Urinary bladder (tissue), 3 donors: ENCODE measurements at regions not wholly inside any gene's neighbourhood (a gene's known extent, or its start where the extent isn't known, plus 50 kb on each side); places are given as distances from the start of the nearest gene placed in this dataset.

ENCODE experiments used
- DNase-seq: peaks from one replicate; pipeline ENCODE4 v3.0.0-alpha.2; 2015; ENCODE audit errors: extremely low spot score
- H3K27ac ChIP-seq: one replicate; pipeline ENCODE4 v1.5.1; 2013; ENCODE audit warnings: low read depth, mild to moderate bottlenecking, moderate library complexity
- H3K36me3 ChIP-seq: one replicate; pipeline ENCODE4 v1.6.1; 2013; ENCODE audit warnings: mild to moderate bottlenecking, moderate library complexity; ENCODE audit not compliant: insufficient read depth
- H3K4me1 ChIP-seq: one replicate; pipeline ENCODE4 v1.6.1; 2013; ENCODE audit warnings: mild to moderate bottlenecking, moderate library complexity; ENCODE audit not compliant: insufficient read depth
- H3K4me3 ChIP-seq: one replicate; pipeline ENCODE4 v1.5.1; 2013; ENCODE audit warnings: low read depth, low read length
- WGBS: extraction: QIAGEN DNeasy Blood & Tissue Kit; methylation state at CpG from one replicate; pipeline ENCODE4 v1.1.7; 2013; 5-methylcytosine and 5-hydroxymethylcytosine counted together
- donor health status: healthy with polysubstance abuse.
- donor health status: healthy.

DNA sequence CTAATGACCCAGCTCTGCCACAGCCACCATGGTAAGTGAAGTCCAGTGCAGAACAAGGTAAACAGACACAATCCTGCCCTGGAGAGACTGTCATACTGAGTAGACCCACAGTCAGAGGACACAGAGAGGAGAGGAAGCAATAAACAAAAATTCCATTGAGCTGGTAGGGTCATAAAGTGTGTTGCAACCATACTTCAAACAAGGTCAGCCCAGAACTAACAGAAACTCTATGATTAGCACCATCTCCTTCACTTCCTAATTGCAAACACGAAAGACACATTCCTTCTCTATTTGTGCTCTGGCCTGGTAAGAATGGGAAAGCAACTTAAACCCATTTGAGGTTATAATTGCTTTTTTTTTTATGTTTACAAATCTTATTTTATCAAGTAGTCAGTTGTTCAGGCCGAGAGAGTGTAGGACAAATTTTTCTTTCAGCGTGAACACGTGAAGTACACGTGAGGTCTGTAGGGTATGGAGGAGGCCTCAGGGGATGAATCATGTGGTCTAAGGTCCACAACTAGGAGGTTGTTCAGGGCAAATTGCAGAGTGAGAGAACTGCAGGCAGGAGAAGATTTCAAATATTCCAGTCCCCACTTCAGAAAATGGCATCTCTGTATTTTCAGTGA is 71.4 kb upstream of the GLS start:
- no peak overlapping the region for H3K27ac ChIP-seq
- no peaks in the 10 kb centered on the region for H3K36me3 ChIP-seq
- H3K4me1 ChIP-seq: no peaks in the 10 kb centered on the region
- 87% methylated on average over 5 of the region's 5 CpGs for WGBS
- DNase-seq: no peak
- H3K4me3 ChIP-seq: no peak overlapping the region

DNA sequence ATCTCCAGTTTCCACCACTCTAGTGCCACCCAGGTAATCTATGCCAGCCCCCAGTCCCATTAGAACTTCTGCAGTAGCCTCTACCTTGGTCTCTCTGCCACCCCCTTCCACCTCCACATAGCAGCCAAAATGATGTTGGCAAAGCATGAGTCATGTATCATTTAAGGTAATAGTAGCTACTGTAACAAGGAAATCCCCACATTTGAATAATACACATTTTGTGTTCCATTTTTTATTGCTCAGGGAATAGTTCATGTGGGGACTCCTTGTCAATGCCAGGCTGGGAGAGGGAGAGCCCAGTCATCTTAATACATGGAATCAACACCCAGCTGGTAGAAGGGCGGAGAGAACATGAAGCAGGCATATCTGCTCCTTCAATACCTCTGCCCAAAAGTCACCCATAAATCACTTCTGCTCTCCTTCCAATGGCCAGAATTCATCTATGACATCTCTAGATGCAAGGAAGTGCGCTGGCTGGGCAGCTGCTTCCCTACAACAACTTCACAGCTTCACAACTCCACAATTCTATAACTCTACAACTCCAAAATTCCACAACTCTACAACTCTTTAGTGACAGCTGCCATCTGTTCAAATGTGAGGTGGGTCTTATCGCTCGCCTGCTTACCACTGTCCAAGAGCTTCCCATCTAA is 70.6 kb upstream of the GLS start:
- no peaks in the 10 kb centered on the region for H3K36me3 ChIP-seq
- DNase-seq: no peak
- H3K4me1 ChIP-seq: no peaks in the 10 kb centered on the region
- no peak overlapping the region for H3K4me3 ChIP-seq
- no peak overlapping the region for H3K27ac ChIP-seq
- WGBS: 85% methylated on average over 4 of the region's 4 CpGs

DNA sequence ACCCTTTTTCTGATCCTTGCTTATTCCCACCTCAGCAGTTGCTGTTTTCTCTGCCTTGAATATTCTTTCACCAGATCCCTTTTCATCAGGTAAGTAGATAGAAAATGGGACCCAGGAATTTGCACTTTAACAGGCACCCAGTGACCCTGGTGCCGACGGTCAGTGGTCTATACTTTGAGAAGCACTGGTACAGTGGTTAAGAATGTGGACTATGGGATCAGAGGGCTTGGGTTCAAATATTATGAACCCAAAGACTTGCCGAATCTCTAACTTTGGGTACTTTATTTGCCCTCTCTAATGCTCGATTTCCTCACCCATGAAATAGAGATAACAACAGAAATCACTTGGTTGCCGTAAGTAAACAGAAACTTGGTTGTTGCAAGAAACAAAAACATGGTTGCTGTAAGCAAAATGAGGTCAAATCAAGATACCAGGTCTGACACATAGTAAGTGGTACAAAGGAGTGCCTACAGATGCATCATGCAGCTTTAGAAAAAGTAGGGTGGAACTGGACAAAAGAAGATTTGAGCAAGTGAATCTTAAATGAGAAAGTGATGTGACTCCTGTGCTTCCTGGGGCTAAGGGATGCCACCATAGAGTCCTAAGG is 69.5 kb upstream of the GLS start:
- Histone ChIP-seq H3K27ac (no peak overlapping the region), H3K4me1 (no peaks in the 10 kb centered on the region), H3K4me3 (no peak overlapping the region), H3K36me3 (no peaks in the 10 kb centered on the region)
- no peak for DNase-seq
- 84% methylated on average over 5 of the region's 5 CpGs for WGBS

DNA sequence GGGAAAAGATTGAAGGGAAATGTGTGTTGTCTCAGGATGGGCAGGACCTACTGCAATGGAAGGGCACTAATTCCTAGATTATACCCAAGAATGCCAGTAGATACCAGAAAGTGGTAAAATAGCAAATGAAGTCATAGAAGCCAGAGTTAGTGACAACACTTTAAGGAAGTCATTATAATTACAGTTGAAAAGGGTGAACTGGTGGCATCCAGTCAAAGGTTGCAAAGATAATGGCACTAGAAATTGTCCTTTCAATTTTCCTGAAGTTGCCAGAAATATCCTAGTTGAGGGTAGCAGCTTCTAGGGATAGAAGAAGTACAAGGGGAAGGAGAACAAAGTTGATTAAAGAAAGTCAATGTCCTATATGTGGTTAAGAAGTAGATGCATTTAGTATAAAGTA is 68.8 kb upstream of the GLS start:
- H3K36me3 ChIP-seq: no peaks in the 10 kb centered on the region
- H3K27ac ChIP-seq: no peak overlapping the region
- H3K4me1 ChIP-seq: no peaks in the 10 kb centered on the region
- no peak overlapping the region for H3K4me3 ChIP-seq
- DNase-seq: no peak

DNA sequence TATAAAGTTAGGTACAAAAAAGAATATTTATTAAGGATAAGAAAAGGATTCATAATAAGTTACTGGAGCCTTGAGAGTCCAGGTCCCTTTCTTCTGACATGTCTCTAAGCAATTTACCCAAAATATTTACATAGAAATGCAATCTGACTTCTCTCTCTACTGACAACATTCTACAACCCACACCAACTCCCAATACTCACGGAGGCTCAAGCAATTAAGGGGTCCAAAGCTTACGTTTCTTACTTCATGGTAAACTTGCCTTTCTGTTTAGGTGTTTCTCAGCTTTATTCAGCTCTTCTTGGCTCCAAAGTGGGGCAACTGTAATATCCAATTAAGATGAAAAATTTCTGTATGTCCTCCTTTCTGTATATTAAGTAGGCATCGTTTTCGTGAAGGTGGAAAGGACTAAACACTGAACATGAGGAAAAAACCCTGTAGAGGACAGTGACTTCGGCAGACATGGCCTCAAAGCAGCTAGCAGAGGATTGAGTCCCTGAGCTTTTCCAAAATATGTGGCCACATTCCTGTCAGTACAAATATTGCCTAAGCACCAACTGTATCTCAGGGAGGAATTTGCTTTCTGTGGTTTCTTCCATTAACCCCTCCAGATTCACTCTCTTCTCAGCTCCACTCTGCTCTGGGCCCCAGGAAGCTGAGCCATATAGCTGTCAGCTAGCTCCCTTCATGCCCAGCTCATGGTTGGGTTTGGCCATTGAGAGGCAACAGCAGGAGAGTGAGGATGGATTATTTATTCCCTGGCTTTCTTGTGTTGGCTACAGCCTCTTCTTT is 67.9 kb upstream of the GLS start:
- no peaks in the 10 kb centered on the region for H3K36me3 ChIP-seq
- no peaks in the 10 kb centered on the region for H3K4me1 ChIP-seq
- no peak overlapping the region for H3K4me3 ChIP-seq
- no peak for DNase-seq
- H3K27ac ChIP-seq: no peak overlapping the region
- 61% methylated on average over 5 of the region's 5 CpGs for WGBS

DNA sequence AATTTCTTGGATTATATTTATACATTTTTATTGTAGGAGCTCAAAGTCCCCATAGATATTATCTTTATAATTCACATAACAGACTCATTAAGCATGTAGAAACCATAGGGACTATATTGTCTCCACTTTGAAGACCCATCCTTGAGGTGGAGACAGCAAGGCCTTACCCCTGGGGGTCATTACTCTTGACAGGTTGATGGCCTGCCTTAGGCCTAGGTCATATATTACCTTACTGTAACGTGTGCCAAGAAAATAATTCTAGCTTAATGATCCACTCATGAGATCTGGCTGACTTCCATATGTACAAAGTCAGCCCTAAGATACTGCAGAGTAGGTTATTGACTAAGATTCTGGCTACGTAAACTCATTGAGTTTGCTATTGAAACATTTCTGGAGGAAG is 65.4 kb upstream of the GLS start:
- no peaks in the 10 kb centered on the region for H3K36me3 ChIP-seq

DNA sequence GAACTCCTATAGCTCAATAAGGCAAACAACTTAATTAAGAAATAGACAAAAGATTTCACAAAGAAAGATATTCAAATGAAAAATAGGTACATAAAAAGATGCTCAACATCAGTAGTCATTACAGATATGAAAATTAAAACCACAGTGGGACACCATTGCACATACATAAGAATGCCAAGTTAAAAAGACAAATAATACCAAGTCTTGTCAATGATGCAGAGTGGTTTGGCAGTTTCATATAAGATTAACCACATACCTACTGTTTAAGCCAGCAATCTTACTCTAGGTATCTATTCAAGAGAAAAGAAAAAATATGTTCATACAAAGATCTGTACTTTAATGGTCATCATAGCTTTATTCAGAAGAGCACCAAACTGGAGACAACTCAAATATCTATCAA is 63.5 kb upstream of the GLS start:
- no peak for DNase-seq
- no peaks in the 10 kb centered on the region for H3K4me1 ChIP-seq
- H3K4me3 ChIP-seq: no peak overlapping the region
- H3K27ac ChIP-seq: no peak overlapping the region
- H3K36me3 ChIP-seq: no peaks in the 10 kb centered on the region

More for the DNA sequence above, 65.4 kb upstream of the GLS start:
- WGBS: 67% methylated on average over 2 of the region's 2 CpGs
- no peak for DNase-seq
- Histone ChIP-seq H3K4me1 (no peaks in the 10 kb centered on the region), H3K27ac (no peak overlapping the region), H3K4me3 (no peak overlapping the region)

DNA sequence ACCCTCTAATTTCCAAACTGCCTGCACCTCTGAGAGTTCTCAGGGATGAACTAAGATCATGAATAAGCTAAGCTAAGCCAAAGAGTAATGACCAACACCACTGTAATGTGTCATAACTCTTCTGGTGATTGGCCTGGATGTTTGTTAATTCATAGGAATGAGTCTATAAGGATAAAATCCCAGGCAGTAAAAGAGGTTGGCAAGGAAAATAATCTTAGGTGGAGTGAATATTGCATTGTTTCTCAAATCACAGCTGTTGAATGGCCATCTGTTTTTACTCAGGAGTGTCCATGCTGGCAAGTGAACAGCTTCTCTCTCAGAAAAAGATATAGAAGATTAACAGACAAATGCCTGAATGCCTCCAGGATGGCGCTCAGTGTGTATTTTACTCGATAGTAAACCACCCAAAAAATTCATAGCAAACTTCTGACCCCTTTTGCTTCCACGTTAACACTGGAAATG is 60.8 kb upstream of the GLS start:
- no peak overlapping the region for H3K27ac ChIP-seq
- 27% methylated on average over 3 of the region's 3 CpGs for WGBS
- no peak overlapping the region for H3K4me3 ChIP-seq
- DNase-seq: peak; percentile 61
- H3K4me1 ChIP-seq: no peaks in the 10 kb centered on the region
- no peaks in the 10 kb centered on the region for H3K36me3 ChIP-seq

DNA sequence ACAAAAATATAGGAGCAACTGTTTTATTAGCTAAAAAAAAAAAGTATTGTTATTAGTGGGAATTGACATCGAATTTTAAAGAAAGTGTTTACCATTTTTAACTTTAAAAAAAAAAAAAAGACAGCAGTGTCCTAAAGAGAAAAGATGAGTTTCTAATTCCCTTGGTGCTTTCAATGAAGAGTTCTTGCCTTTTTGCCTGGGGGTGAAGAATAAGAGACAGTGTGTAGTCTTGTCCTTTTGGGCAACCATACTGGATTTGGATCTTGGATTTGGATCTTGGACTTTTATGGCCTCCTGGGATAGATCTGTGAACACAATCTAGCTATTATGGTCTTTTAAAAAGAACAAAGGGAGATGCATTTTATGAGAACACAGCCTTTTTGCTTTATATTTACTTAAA is 60.2 kb upstream of the GLS start:
- Histone ChIP-seq H3K27ac (no peak overlapping the region), H3K4me1 (no peaks in the 10 kb centered on the region), H3K4me3 (no peak overlapping the region), H3K36me3 (no peaks in the 10 kb centered on the region)
- WGBS: 39% methylated on average over 1 of the region's 1 CpG
- DNase-seq: no peak

DNA sequence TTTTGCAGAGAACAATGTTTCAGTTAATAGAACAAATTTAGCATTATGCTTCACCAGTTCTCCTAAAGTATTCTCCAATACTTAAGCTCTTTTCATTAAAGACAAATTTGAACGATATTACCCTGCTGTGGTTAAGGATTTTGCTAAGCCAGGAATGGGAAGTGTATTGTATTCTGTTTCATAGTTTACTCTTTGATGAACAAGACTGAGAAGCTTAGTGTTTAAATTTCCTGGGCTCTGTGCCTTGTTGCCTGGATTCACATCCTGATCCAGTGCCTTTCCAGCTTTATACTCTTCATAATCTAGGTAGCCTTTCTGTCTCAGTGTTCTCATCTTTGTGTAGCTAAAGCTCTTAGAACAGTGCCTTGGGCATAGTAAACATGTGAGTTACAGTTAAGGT is 58.6 kb upstream of the GLS start:
- Histone ChIP-seq H3K4me1 (no peaks in the 10 kb centered on the region), H3K36me3 (no peaks in the 10 kb centered on the region), H3K27ac (no peak overlapping the region), H3K4me3 (no peak overlapping the region)
- 23% methylated on average over 1 of the region's 1 CpG for WGBS
- DNase-seq: no peak

DNA sequence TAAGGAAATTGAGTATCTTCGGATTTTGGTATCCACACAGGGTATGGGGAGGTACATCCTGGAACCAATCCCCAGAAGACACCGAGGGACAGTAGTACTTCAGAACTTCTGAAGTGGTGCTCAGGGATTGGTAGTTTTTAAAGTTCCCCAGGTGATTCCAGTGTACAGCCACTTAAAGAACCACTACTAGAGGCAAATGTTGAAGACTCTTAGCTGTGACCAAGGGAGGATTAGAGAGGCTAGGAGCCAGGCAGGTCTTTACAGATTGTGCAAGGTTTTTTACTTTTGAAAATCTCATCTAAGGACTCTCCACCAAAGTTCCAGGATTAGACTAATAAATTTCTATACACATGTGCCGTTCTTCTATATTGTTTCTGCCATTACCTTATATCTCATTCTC is 52.9 kb upstream of the GLS start:
- Histone ChIP-seq H3K4me3 (no peak overlapping the region), H3K36me3 (no peaks in the 10 kb centered on the region), H3K4me1 (no peaks in the 10 kb centered on the region), H3K27ac (no peak overlapping the region)
- 94% methylated on average over 3 of the region's 3 CpGs for WGBS
- no peak for DNase-seq

DNA sequence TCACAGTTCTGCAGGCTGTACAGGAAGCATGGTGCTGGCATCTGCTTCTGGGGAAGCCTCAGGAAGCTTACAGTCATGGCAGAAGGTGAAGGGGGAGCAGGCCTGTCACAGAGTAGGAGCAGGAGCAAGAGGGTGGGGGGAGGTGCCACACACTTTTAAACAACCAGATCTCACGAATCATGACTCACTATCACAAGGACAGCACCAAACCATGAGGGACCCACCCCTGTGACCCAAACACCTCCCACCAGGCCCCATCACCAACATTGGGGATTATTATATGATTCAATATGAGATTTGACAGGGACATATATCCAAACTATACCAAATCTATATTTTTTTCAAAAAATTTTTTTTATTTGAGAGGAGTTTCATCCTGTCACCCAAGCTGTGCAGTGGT is 51.0 kb upstream of the GLS start:
- WGBS: 89% methylated on average over 1 of the region's 1 CpG
- Histone ChIP-seq H3K4me3 (no peak overlapping the region), H3K27ac (no peak overlapping the region), H3K36me3 (no peaks in the 10 kb centered on the region), H3K4me1 (no peaks in the 10 kb centered on the region)
- no peak for DNase-seq
